CD14-positive monocyte (primary cell): ENCODE measurements at regions not wholly inside any gene's neighbourhood (a gene's known extent, or its start where the extent isn't known, plus 50 kb on each side); places are given as distances from the start of the nearest gene placed in this dataset.

Source experiments
- DNase-seq, 3 donors: peaks; one replicate each; pipeline ENCODE4 v3.0.0-alpha.2; 2011 to 2022
- H2AFZ ChIP-seq: 2 replicates; pipeline ENCODE4 v1.6.0; 2012; ENCODE audit warnings: mild to moderate bottlenecking, low read depth, low read length, inconsistent platforms; ENCODE audit not compliant: insufficient read depth, poor library complexity, severe bottlenecking
- H3K27ac ChIP-seq, 2 donors: 1 replicate in 1 of 2; 2 replicates in 1 of 2; pipeline ENCODE4 v1.5.1; 2012 to 2013; ENCODE audit warnings: low read length in 2 of 2, control low read depth in 1 of 2, inconsistent platforms in 1 of 2, low read depth in 1 of 2, mild to moderate bottlenecking in 1 of 2
- H3K27me3 ChIP-seq, 2 donors: one replicate each; pipeline versions ENCODE4 v1.6.0 to v1.6.1; 2011 to 2013; ENCODE audit warnings: low read length in 2 of 2; ENCODE audit not compliant: control insufficient read depth in 2 of 2, insufficient read depth in 2 of 2
- H3K36me3 ChIP-seq, 2 donors: replicated peaks in 1 of 2; 1 replicate in 1 of 2; 2 replicates in 1 of 2; pipeline versions ENCODE4 v1.5.1 to v1.6.1; 2012 to 2013; ENCODE audit warnings: low read length in 2 of 2, control low read depth in 1 of 2, inconsistent platforms in 1 of 2, mild to moderate bottlenecking in 1 of 2; ENCODE audit not compliant: insufficient read depth in 2 of 2, control insufficient read depth in 1 of 2
- H3K4me1 ChIP-seq, 2 donors: 1 replicate in 1 of 2; 2 replicates in 1 of 2; pipeline versions ENCODE4 v1.5.1 to v1.6.1; 2012 to 2013; ENCODE audit warnings: low read length in 2 of 2, control low read depth in 1 of 2, inconsistent platforms in 1 of 2, mild to moderate bottlenecking in 1 of 2, moderate library complexity in 1 of 2; ENCODE audit not compliant: insufficient read depth in 2 of 2, control insufficient read depth in 1 of 2
- H3K4me2 ChIP-seq: replicated peaks from 2 replicates; pipeline ENCODE3; 2012; ENCODE audit warnings: low read length, moderate library complexity, mild to moderate bottlenecking; ENCODE audit not compliant: poor library complexity, severe bottlenecking; ENCODE audit errors: extremely low read depth
- H3K4me3 ChIP-seq, 3 experiments: fragments of 200-600 bp in 1 of 3; sonication (generic) in 1 of 3; replicated peaks in 1 of 3; 1 replicate in 2 of 3; 2 replicates in 1 of 3; pipeline ENCODE4 v1.5.1; 2011 to 2013; ENCODE audit warnings: low read length in 3 of 3, mild to moderate bottlenecking in 3 of 3, control low read depth in 2 of 3, low read depth in 2 of 3, inconsistent platforms in 1 of 3, moderate library complexity in 1 of 3
- H3K79me2 ChIP-seq: 2 replicates; pipeline ENCODE4 v1.6.0; 2012; ENCODE audit warnings: mild to moderate bottlenecking, control low read depth, inconsistent platforms, low read length, moderate library complexity; ENCODE audit not compliant: insufficient read depth
- H3K9ac ChIP-seq: 2 replicates; pipeline ENCODE4 v1.6.0; 2017; ENCODE audit warnings: low read length, mild to moderate bottlenecking; ENCODE audit not compliant: insufficient read depth, poor library complexity, severe bottlenecking
- H3K9me3 ChIP-seq, 2 donors: replicated peaks in 1 of 2; 1 replicate in 1 of 2; 2 replicates in 1 of 2; pipeline versions ENCODE4 v1.5.1 to v1.6.1; 2012 to 2013; ENCODE audit warnings: low read length in 2 of 2, control low read depth in 1 of 2; ENCODE audit not compliant: control insufficient read depth in 1 of 2, insufficient read depth in 1 of 2
- H4K20me1 ChIP-seq: 2 replicates; pipeline ENCODE4 v1.6.0; 2012; ENCODE audit warnings: mild to moderate bottlenecking, low read length, control low read depth, moderate library complexity; ENCODE audit not compliant: insufficient read depth
- H3K27ac Mint-ChIP-seq, 7 donors: one replicate each; pipeline ENCODE4 v1.8.0; 2020; ENCODE audit warnings: mild to moderate bottlenecking in 7 of 7, mixed read lengths in 7 of 7, moderate library complexity in 6 of 7, inconsistent platforms in 2 of 7
- H3K27me3 Mint-ChIP-seq, 3 donors: one replicate each; pipeline ENCODE4 v1.8.0; 2021 to 2022; ENCODE audit warnings: low read depth in 3 of 3, mild to moderate bottlenecking in 3 of 3, mixed read lengths in 3 of 3, moderate library complexity in 3 of 3, inconsistent platforms in 1 of 3
- H3K36me3 Mint-ChIP-seq, 2 donors: one replicate each; pipeline ENCODE4 v1.8.0; 2020; ENCODE audit warnings: mixed read lengths in 2 of 2, inconsistent platforms in 1 of 2, mild to moderate bottlenecking in 1 of 2
- H3K4me1 Mint-ChIP-seq: one replicate; pipeline ENCODE4 v1.8.0; 2020; ENCODE audit warnings: mild to moderate bottlenecking, mixed read lengths
- H3K4me3 Mint-ChIP-seq, 2 donors: one replicate each; pipeline ENCODE4 v1.8.0; 2020; ENCODE audit warnings: mild to moderate bottlenecking in 2 of 2, mixed read lengths in 2 of 2, moderate library complexity in 1 of 2
- H3K9me3 Mint-ChIP-seq, 7 donors: one replicate each; pipeline ENCODE4 v1.8.0; 2020 to 2022; ENCODE audit warnings: mixed read lengths in 7 of 7, mild to moderate bottlenecking in 6 of 7, moderate library complexity in 6 of 7, inconsistent platforms in 2 of 7
- WGBS: methylation state at CpG from one replicate; pipeline ENCODE4 v1.1.5; 2013; ENCODE audit warnings: missing lambda C conversion rate; ENCODE audit not compliant: insufficient coverage; 5-methylcytosine and 5-hydroxymethylcytosine counted together
- intact Hi-C, 2 donors: fragments of 100-400 bp; cut with micrococcal nuclease; formaldehyde crosslinking; loops; one replicate each; pipeline versions ENCODE4 v1.15.0 to v1.15.1; 2023
- TF ChIP-seq, protein P1 (sequence below): fragments of 200-600 bp; IDR thresholded peaks from one replicate; pipeline ENCODE4 v1.8.0; 2022; ENCODE audit warnings: antibody characterized with exemption, mild to moderate bottlenecking

DNA sequence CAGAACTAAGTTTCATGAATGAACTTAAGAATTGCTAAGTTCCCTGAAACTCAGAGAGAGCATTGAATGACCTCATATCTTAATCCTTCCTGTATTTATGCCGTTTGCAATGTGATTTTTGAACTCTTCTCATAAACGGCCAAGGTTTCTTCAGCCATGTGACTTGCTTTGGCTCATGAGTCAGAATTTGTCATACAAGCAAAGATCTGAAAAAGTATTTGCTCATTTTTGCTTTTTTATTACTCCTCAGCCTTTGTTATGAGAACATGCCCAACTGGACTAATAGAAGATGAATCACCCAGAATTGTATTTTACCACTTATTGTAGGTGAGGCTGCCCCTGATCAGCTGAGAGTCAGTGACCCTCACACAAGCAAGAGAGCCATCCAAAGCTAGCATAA lies 693.8 kb downstream of the BCL11B start:
- Mint-ChIP-seq H3K9me3 (peaks cover 0 to 6% (median 2%) of the 10 kb centered on the region in 7 donors), H3K4me3 (no peak overlapping the region), H3K4me1 (no peaks in the 10 kb centered on the region), H3K27ac (no peak overlapping the region), H3K27me3 (peaks cover 0 to 4% (median 2%) of the 10 kb centered on the region in 3 donors), H3K36me3 (no peaks in the 10 kb centered on the region)
- intact Hi-C loops, result no loop called here
- no peaks in the 10 kb centered on the region for H3K36me3 ChIP-seq
- H3K27me3 ChIP-seq, result no peaks in the 10 kb centered on the region
- no peaks in the 10 kb centered on the region for H3K79me2 ChIP-seq
- no peak overlapping the region for H3K4me2 ChIP-seq
- no peaks in the 10 kb centered on the region for H4K20me1 ChIP-seq
- TF ChIP-seq, protein P1, sequence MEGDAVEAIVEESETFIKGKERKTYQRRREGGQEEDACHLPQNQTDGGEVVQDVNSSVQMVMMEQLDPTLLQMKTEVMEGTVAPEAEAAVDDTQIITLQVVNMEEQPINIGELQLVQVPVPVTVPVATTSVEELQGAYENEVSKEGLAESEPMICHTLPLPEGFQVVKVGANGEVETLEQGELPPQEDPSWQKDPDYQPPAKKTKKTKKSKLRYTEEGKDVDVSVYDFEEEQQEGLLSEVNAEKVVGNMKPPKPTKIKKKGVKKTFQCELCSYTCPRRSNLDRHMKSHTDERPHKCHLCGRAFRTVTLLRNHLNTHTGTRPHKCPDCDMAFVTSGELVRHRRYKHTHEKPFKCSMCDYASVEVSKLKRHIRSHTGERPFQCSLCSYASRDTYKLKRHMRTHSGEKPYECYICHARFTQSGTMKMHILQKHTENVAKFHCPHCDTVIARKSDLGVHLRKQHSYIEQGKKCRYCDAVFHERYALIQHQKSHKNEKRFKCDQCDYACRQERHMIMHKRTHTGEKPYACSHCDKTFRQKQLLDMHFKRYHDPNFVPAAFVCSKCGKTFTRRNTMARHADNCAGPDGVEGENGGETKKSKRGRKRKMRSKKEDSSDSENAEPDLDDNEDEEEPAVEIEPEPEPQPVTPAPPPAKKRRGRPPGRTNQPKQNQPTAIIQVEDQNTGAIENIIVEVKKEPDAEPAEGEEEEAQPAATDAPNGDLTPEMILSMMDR, result no peak
- H2AFZ ChIP-seq, result no peak overlapping the region
- no peaks in the 10 kb centered on the region for H3K4me1 ChIP-seq
- H3K9me3 ChIP-seq, result no peaks in the 10 kb centered on the region
- DNase-seq, result no peak
- 83% methylated on average over 2 of the region's 2 CpGs for WGBS
- H3K27ac ChIP-seq, result no peak overlapping the region
- no peak overlapping the region for H3K4me3 ChIP-seq
- no peak overlapping the region for H3K9ac ChIP-seq

DNA sequence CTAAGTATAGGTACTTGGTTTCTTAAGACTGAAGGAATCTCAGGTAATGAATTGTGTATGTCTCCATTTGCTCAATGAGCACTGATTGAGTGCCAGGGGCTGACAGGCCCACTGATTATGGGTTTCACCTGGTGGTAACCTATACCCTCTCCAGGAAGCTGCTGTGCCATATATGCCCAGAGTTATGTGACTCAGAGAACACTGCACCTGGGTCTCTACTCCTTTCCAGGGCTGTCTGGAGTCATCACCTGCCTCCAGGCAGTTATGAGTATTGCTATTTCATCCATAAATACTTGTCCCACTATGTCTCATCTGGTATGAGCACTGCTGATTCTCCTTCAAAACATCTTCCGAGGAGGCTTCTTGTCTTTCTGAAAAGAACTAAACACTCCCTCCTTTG lies 692.9 kb downstream of the BCL11B start:
- Mint-ChIP-seq H3K4me3 (no peak overlapping the region), H3K4me1 (no peaks in the 10 kb centered on the region), H3K27me3 (peaks cover 0 to 4% (median 2%) of the 10 kb centered on the region in 3 donors), H3K27ac (no peak overlapping the region), H3K36me3 (no peaks in the 10 kb centered on the region), H3K9me3 (peaks cover 0 to 3% (median 3%) of the 10 kb centered on the region in 7 donors)
- H3K4me1 ChIP-seq, result no peaks in the 10 kb centered on the region
- no peaks in the 10 kb centered on the region for H3K9me3 ChIP-seq
- H3K27me3 ChIP-seq, result no peaks in the 10 kb centered on the region
- no peak overlapping the region for H3K27ac ChIP-seq
- no peak overlapping the region for H3K4me2 ChIP-seq
- H3K9ac ChIP-seq, result no peak overlapping the region
- WGBS, result 100% methylated on average over 1 of the region's 1 CpG
- no peak for DNase-seq
- H3K79me2 ChIP-seq, result no peaks in the 10 kb centered on the region
- intact Hi-C loops, result no loop called here
- no peaks in the 10 kb centered on the region for H3K36me3 ChIP-seq
- no peak overlapping the region for H3K4me3 ChIP-seq
- H2AFZ ChIP-seq, result no peak overlapping the region
- TF ChIP-seq, protein P1, result no peak
- H4K20me1 ChIP-seq, result no peaks in the 10 kb centered on the region
